DND-41 (cell line): ENCODE measurements at regions not wholly inside any gene's neighbourhood (a gene's known extent, or its start where the extent isn't known, plus 50 kb on each side); places are given as distances from the start of the nearest gene placed in this dataset.

Experiments
- CTCF ChIP-seq: IDR thresholded peaks from 2 replicates; pipeline ENCODE4 v1.5.1; 2012; ENCODE audit warnings: borderline replicate concordance, low read length, moderate library complexity, mild to moderate bottlenecking; ENCODE audit not compliant: poor library complexity, severe bottlenecking; ENCODE audit errors: extremely low read depth
- EZH2 ChIP-seq: IDR thresholded peaks from 3 replicates; pipeline ENCODE4 v1.6.1; 2012; ENCODE audit warnings: borderline replicate concordance, low read depth, mild to moderate bottlenecking, moderate library complexity, low read length, inconsistent platforms; ENCODE audit not compliant: severe bottlenecking

GRCh38 chr4:138958519-138958918 lies 57.1 kb upstream of the NOCT start:
- TF ChIP-seq CTCF, result no peak
- no peak for TF ChIP-seq EZH2
